Endodermal cell (in vitro differentiated cells): ENCODE measurements at regions not wholly inside any gene's neighbourhood (a gene's known extent, or its start where the extent isn't known, plus 50 kb on each side); places are given as distances from the start of the nearest gene placed in this dataset.

Experiments used
- DNase-seq: peaks from one replicate; pipeline ENCODE4 v3.0.0-alpha.2; 2017
- H3K27ac ChIP-seq: 2 replicates; pipeline ENCODE4 v1.5.1; 2013; ENCODE audit warnings: mild to moderate bottlenecking, low read depth, low read length, moderate library complexity
- H3K27me3 ChIP-seq: 2 replicates; pipeline ENCODE4 v1.6.1; 2013; ENCODE audit warnings: mild to moderate bottlenecking, low read length, moderate library complexity; ENCODE audit not compliant: insufficient read depth, control insufficient read depth, poor library complexity, severe bottlenecking
- H3K36me3 ChIP-seq: 2 replicates; pipeline ENCODE4 v1.7.0; 2013; ENCODE audit warnings: mild to moderate bottlenecking, low read length, moderate library complexity; ENCODE audit not compliant: control insufficient read depth, insufficient read depth
- H3K4me1 ChIP-seq: one replicate; pipeline ENCODE4 v1.7.0; 2013; ENCODE audit warnings: low read length; ENCODE audit not compliant: control insufficient read depth, insufficient read depth
- H3K4me3 ChIP-seq: 2 replicates; pipeline ENCODE4 v1.5.1; 2013; ENCODE audit warnings: mild to moderate bottlenecking, low read length, moderate library complexity
- H3K9ac ChIP-seq: 2 replicates; pipeline ENCODE4 v1.6.1; 2013; ENCODE audit warnings: mild to moderate bottlenecking, low read length, moderate library complexity; ENCODE audit not compliant: poor library complexity, severe bottlenecking; ENCODE audit errors: extremely low read depth
- H3K9me3 ChIP-seq: 2 replicates; pipeline ENCODE4 v1.6.1; 2013; ENCODE audit warnings: mild to moderate bottlenecking, low read length, moderate library complexity; ENCODE audit not compliant: control insufficient read depth
- H3K27ac Mint-ChIP-seq: 2 replicates; pipeline ENCODE4 v1.8.0; 2020; ENCODE audit warnings: mixed read lengths
- H3K27me3 Mint-ChIP-seq: 2 replicates; pipeline ENCODE4 v1.8.0; 2021; ENCODE audit warnings: mild to moderate bottlenecking, mixed read lengths; ENCODE audit not compliant: insufficient read depth
- H3K36me3 Mint-ChIP-seq: 2 replicates; pipeline ENCODE4 v1.8.0; 2020; ENCODE audit warnings: low read depth, mixed read lengths
- H3K4me1 Mint-ChIP-seq: 2 replicates; pipeline ENCODE4 v1.8.0; 2020; ENCODE audit warnings: mixed read lengths
- H3K4me3 Mint-ChIP-seq: 2 replicates; pipeline ENCODE4 v1.8.0; 2020; ENCODE audit warnings: mild to moderate bottlenecking, moderate library complexity, mixed read lengths
- H3K9me3 Mint-ChIP-seq: 2 replicates; pipeline ENCODE4 v1.8.0; 2020; ENCODE audit warnings: mild to moderate bottlenecking, mixed read lengths
- WGBS, 2 experiments: methylation state at CpG; one replicate each; pipeline versions ENCODE4 v1.1.5 to v1.1.7; 2013; ENCODE audit warnings: missing lambda C conversion rate in 2 of 2, mixed read lengths in 1 of 2; ENCODE audit not compliant: insufficient coverage in 1 of 2, insufficient read length in 1 of 2; 5-methylcytosine and 5-hydroxymethylcytosine counted together
- TF ChIP-seq, protein P1 (sequence below): fragments of 200-600 bp; sonication (generic); conservative IDR thresholded peaks from 2 replicates; pipeline ENCODE4 v1.5.0; 2021; ENCODE audit warnings: antibody characterized with exemption, mild to moderate bottlenecking

DNA sequence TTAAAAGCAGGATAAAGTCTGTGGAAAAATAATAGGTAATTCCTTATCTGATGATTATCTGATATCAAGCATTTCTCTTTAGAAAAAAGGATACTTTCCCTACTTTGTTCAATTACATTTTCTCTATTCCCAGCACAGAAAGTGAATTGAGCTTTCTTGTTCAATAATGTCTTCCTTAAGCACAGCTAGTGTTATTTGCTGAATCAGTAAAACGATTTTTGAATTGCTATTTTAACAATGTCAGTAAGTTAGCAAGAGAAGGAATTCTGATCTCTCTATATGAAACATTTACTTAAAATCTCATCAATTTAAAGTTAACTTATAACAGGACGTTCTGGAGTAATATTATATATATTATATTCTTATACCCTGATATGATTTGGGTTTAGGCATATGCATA, 337.2 kb upstream of the ANKRD30A start:
- peaks cover 5% of the 10 kb centered on the region for H3K9me3 Mint-ChIP-seq
- no peak for DNase-seq
- Histone ChIP-seq H3K36me3 (no peaks in the 10 kb centered on the region), H3K9ac (no peak overlapping the region), H3K4me3 (no peak overlapping the region), H3K27ac (no peak overlapping the region), H3K27me3 (no peaks in the 10 kb centered on the region), H3K4me1 (no peaks in the 10 kb centered on the region), H3K9me3 (no peaks in the 10 kb centered on the region)
- no peak overlapping the region for H3K27ac Mint-ChIP-seq
- no peaks in the 10 kb centered on the region for H3K36me3 Mint-ChIP-seq
- no peaks in the 10 kb centered on the region for H3K27me3 Mint-ChIP-seq
- H3K4me1 Mint-ChIP-seq = no peaks in the 10 kb centered on the region
- H3K4me3 Mint-ChIP-seq = no peak overlapping the region
- TF ChIP-seq, protein P1, sequence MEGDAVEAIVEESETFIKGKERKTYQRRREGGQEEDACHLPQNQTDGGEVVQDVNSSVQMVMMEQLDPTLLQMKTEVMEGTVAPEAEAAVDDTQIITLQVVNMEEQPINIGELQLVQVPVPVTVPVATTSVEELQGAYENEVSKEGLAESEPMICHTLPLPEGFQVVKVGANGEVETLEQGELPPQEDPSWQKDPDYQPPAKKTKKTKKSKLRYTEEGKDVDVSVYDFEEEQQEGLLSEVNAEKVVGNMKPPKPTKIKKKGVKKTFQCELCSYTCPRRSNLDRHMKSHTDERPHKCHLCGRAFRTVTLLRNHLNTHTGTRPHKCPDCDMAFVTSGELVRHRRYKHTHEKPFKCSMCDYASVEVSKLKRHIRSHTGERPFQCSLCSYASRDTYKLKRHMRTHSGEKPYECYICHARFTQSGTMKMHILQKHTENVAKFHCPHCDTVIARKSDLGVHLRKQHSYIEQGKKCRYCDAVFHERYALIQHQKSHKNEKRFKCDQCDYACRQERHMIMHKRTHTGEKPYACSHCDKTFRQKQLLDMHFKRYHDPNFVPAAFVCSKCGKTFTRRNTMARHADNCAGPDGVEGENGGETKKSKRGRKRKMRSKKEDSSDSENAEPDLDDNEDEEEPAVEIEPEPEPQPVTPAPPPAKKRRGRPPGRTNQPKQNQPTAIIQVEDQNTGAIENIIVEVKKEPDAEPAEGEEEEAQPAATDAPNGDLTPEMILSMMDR = no peak
- 86% methylated on average over 1 of the region's 2 CpGs; no CpG with 5 or more reads in 1 of the 2 experiments for WGBS, 2 experiments

DNA sequence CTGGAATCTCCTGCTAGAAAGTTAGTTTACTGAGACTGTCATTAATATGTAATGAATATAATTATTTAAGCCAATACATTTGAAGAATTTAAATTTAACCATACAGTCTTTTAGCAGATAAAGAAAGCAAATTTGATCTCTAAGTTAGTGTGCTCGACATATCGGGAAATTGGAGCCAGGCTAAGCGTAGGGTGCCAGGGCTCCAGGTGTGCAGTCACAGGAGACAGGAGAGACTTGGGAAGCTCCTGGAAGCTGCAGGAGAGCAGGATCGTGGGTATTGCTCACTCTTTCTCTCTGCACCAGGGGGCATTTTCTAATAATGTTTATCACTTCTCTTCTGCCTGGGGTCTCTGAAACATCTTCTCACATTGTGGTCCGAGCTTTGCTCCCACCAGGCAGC, 342.0 kb upstream of the ANKRD30A start:
- no peaks in the 10 kb centered on the region for H3K27me3 Mint-ChIP-seq
- H3K4me3 ChIP-seq = no peak overlapping the region
- H3K9ac ChIP-seq = no peak overlapping the region
- 88 to 96% methylated on average over 4 to 5 of the region's 5 CpGs for WGBS, 2 experiments
- H3K27ac ChIP-seq = no peak overlapping the region
- H3K9me3 Mint-ChIP-seq = peaks cover 2% of the 10 kb centered on the region
- no peaks in the 10 kb centered on the region for H3K4me1 Mint-ChIP-seq
- H3K36me3 ChIP-seq = no peaks in the 10 kb centered on the region
- DNase-seq = no peak
- no peaks in the 10 kb centered on the region for H3K27me3 ChIP-seq
- no peaks in the 10 kb centered on the region for H3K9me3 ChIP-seq
- no peaks in the 10 kb centered on the region for H3K4me1 ChIP-seq
- H3K36me3 Mint-ChIP-seq = no peaks in the 10 kb centered on the region
- H3K4me3 Mint-ChIP-seq = no peak overlapping the region
- TF ChIP-seq, protein P1 = no peak
- H3K27ac Mint-ChIP-seq = no peak overlapping the region

DNA sequence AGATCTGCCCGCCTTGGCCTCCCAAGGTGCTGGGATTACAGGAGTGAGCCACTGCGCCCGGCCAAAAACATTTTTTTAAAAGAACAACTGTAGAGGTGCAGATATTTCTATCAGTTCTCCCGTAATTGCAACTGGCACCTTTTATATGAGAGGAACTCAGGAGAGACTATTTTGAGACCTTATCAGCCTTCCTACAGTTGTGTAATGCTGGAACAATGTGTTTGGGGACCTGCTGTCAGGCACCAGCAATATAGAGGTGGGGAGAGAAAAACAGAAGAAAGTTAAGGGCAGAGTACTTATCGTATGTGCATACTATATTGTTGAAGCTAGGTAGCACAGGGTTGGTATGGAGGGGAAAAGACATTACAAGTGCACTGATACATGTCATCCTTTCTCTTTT, 343.8 kb upstream of the ANKRD30A start:
- no peaks in the 10 kb centered on the region for H3K9me3 ChIP-seq
- no peak for DNase-seq
- H3K4me1 ChIP-seq = no peaks in the 10 kb centered on the region
- H3K4me3 Mint-ChIP-seq = no peak overlapping the region
- TF ChIP-seq, protein P1 = no peak
- no peak overlapping the region for H3K27ac ChIP-seq
- no peaks in the 10 kb centered on the region for H3K27me3 ChIP-seq
- H3K27me3 Mint-ChIP-seq = no peaks in the 10 kb centered on the region
- H3K9ac ChIP-seq = no peak overlapping the region
- peaks cover 2% of the 10 kb centered on the region for H3K9me3 Mint-ChIP-seq
- H3K36me3 ChIP-seq = no peaks in the 10 kb centered on the region
- no peaks in the 10 kb centered on the region for H3K4me1 Mint-ChIP-seq
- no peak overlapping the region for H3K4me3 ChIP-seq
- no peak overlapping the region for H3K27ac Mint-ChIP-seq
- WGBS, 2 experiments = 92% methylated on average over 2 to 5 of the region's 5 CpGs
- no peaks in the 10 kb centered on the region for H3K36me3 Mint-ChIP-seq
